ENCODE measurements at regions not wholly inside any gene's neighbourhood (a gene's known extent, or its start where the extent isn't known, plus 50 kb on each side); places are given as distances from the start of the nearest gene placed in this dataset.

GRCh38 chr5:62720031-62720441 is 141.4 kb downstream of the LRRC70 start:
- no peak for TF ChIP-seq EZH2 (IDR thresholded peaks at IDR 0.05; ENCODE audit: borderline replicate concordance, low read length)
- peak; percentile 44; the same call in 1 of the 2 replicates for TF ChIP-seq CTCF (IDR thresholded peaks at IDR 0.05; ENCODE audit: low read length)

Data from OCI-LY1 (cell line).